ENCODE measurements at regions not wholly inside any gene's neighbourhood (a gene's known extent, or its start where the extent isn't known, plus 50 kb on each side); places are given as distances from the start of the nearest gene placed in this dataset.
A peak's percentile ranks its signal among the peaks of the same experiment; 100 is the strongest.

GRCh38 chr1:198101716-198102453, 54.9 kb upstream of the NEK7 start:
- no peak for TF ChIP-seq CTCF (conservative IDR thresholded peaks at IDR 0.05; ENCODE audit: low read length)
- H3K4me3 ChIP-seq (ENCODE audit: low read length) = no peak overlapping the region
- DNase-seq (ENCODE audit: low read depth) = no peak

GRCh38 chr1:198102454-198102827, 54.4 kb upstream of the NEK7 start:
- no peak overlapping the region for H3K4me3 ChIP-seq (ENCODE audit: low read length)
- peak; percentile 88 for DNase-seq (ENCODE audit: low read depth)
- no peak for TF ChIP-seq CTCF (conservative IDR thresholded peaks at IDR 0.05; ENCODE audit: low read length)

GRCh38 chr1:198105185-198105584, 51.6 kb upstream of the NEK7 start:
- TF ChIP-seq CTCF (conservative IDR thresholded peaks at IDR 0.05; ENCODE audit: low read length) = no peak
- no peak overlapping the region for H3K4me3 ChIP-seq (ENCODE audit: low read length)
- no peak for DNase-seq (ENCODE audit: low read depth)

- DNase-seq (ENCODE audit: low read depth) = no peak
- TF ChIP-seq CTCF (conservative IDR thresholded peaks at IDR 0.05; ENCODE audit: low read length) = no peak
- no peak overlapping the region for H3K4me3 ChIP-seq (ENCODE audit: low read length)
Measured at GRCh38 chr1:198106011-198106410, 50.8 kb upstream of the NEK7 start.
